ENCODE measurements at regions not wholly inside any gene's neighbourhood (a gene's known extent, or its start where the extent isn't known, plus 50 kb on each side); places are given as distances from the start of the nearest gene placed in this dataset.

GRCh38 chr20:41716436-41716835 is 98.3 kb upstream of the CHD6 start (continued):
- no peak for TF ChIP-seq THAP9 (CRISPR knock-in tag; IDR thresholded peaks at IDR 0.05; ENCODE audit: borderline replicate concordance)
- no peak for TF ChIP-seq ARNT (IDR thresholded peaks at IDR 0.05)
- TF ChIP-seq CSRNP2 (CRISPR knock-in tag; conservative IDR thresholded peaks at IDR 0.05; ENCODE audit: low read depth), result no peak
- TF ChIP-seq NCOA5 (CRISPR knock-in tag; IDR thresholded peaks at IDR 0.05), result no peak
- TF ChIP-seq TBX2 (CRISPR knock-in tag; IDR thresholded peaks at IDR 0.05; ENCODE audit: borderline replicate concordance), result no peak
- no peak for TF ChIP-seq MYNN (CRISPR knock-in tag; IDR thresholded peaks at IDR 0.05; ENCODE audit: low read depth)
- no peak for TF ChIP-seq ZNF766 (CRISPR knock-in tag; IDR thresholded peaks at IDR 0.05; ENCODE audit: borderline replicate concordance)
- TF ChIP-seq ZHX1 (CRISPR knock-in tag; IDR thresholded peaks at IDR 0.05; ENCODE audit: low read depth), result no peak
